Islet precursor cell (in vitro differentiated cells): ENCODE measurements at regions not wholly inside any gene's neighbourhood (a gene's known extent, or its start where the extent isn't known, plus 50 kb on each side); places are given as distances from the start of the nearest gene placed in this dataset.
A peak's percentile ranks its signal among the peaks of the same experiment; 100 is the strongest.

Experiments
- DNase-seq: peaks from one replicate; pipeline ENCODE4 v3.0.0-alpha.2; 2018

DNA sequence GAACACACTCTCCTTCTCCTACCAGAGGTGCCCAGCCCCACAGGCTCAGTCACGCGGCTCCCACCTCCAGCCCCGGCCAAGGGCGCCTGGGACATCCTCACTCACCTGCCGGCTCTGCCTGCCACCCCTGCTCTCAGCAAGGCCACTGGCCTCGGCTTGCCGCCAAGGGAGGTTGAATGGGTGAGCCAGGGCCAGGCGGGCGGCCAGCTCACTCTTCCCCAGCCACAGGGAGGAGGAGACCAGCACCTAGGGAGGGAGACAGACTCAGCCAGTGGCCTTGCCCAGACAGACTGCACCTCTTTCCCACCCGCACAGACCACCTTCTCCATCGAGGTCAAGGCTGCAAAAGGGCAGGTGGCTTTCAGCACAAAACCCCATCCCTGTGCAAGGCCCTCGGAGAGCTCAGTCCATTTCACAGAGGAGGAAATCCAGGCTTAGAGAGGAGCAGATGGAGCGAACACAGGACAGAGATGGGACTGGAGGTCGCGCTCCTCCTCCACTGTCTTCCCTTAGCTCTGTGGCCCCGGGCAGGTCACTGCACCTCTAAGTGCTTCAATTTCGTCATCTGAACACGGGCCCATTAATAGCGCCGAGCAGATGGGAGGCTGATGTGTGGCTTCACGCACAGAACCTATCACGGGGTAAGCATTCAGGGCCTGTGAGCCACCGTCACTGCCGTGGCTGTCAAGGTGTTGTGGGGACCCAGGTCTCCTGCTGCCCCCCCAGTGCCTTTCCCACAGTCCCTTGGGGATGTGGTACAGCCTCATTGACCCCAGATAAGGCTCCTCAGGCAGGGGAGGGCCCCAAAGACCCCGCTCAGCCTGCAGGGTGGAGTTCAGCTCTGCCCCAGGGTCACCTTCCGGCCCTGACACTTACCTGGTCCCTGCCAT is 56.1 kb downstream of the RMI2 start:
- peak; percentile 60 for DNase-seq

DNA sequence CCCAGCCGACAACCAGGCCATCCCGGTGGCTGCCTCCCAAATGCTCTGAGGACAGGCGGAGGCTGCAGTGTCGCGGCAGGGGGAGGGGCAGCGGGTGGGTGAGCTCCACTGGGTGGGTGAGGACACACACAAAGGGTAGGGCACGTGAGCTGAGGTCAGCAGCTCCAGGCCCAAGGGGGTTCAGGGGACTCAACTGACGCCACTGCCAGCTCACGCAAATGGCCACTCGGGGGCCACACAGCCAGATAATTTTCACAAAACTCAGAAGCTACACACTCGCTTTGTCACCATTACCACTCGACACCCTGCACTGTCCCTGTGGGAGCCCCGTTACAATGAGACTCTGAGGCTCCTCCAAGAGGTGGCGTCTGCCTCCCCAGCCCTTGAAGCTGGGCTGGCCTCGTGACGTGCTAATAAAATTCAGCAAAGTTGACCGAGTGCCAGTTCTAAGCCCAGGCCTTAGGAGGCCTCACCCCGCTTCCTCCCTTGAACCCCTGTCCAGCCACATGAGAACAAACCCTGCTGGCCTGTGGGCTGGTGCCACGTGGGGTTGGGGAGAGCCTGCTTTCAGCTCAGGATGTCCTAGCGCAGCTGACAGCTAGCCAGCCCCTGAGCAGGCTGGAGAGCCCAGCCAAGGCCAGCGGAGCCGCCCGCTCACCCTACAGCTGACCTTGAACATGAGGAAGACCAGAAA is 56.9 kb downstream of the RMI2 start:
- DNase-seq = no peak

DNA sequence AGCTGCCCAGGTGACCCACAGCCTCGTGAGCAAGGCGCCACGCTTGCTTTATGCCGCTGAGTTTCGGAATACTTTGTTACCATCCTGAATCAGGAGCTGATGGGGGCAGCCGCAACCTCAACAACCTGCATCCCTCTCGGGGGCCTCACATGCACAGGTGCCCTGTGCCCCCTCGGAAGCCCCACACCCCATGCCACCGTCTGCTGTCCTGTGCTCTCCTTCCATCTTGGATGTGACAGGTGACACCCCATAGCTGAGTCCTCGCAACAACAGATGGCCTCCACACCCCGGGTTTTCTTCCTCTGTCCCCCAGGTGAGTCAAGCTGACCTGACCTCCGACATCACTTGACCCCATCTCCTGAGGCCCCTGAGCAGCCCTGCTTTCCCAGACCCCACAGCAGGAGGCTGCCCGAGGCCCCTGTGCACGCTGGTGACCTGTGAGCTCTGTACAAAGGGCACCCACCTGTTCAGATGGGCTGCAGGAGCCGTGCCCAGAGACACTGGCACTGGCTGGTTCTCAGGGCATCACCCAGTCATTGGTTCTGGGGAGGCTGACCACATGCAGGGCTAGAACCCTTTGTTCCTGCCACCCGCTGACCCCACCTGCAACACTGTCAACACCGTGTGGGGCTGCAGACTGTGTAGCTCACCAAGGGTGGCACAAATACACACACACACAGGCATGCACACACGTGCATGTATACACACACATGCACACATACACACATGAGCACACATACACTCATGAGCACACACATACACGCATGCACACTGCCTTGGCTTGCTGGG is 57.7 kb downstream of the RMI2 start:
- DNase-seq = peak; percentile 44

DNA sequence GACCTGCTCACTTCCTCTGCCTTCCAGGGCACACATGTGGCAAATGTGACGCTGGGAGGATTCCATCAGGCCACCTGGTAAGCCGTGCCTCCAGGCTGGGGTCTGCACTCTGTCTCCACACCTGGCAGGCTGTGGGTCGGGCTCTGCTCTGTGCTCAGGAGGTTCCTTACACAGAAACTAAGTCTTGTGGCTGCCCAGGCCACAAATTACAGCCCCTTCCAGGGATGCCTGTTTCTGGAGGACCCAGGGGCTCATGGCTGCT is 58.2 kb downstream of the RMI2 start:
- peak; percentile 54 for DNase-seq

DNA sequence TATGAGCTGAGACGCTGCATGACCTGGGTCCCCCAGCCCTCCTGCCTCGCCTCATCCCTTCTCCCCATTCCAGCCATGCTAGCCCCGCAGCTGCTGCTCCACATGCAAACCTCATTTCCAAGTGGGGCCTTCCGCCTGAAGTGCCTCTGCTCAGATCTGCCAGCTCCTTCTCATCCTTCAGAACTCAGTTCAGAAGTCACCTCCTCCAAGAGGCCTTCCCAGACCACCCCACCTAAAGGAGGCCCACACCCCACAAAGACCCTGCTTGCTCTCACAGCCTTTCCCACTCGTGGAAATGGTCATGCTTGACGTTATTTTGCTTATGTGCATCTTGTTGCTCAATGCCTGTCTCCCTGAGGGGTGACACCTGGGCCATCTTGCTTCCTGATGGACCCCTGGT is 58.7 kb downstream of the RMI2 start:
- no peak for DNase-seq

DNA sequence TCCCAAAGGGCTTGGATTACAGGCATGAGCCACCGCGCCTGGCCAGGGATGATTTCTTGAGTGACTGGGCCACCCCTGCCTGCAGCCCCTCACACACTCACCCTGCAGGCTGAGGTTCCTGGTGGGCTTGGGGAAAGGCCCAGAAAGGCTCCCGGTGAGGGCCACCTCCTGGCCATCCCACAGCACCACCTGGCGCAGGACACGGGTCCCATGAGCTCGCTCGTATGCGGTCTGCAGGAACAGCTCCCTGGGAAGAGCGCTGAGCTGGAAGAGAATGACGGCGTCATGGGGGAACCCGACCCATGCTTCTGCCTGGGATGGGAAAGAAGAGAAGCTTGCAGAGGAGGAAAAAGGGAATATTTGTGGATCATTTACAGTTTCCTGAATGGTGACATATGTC is 59.3 kb downstream of the RMI2 start:
- DNase-seq = no peak

DNA sequence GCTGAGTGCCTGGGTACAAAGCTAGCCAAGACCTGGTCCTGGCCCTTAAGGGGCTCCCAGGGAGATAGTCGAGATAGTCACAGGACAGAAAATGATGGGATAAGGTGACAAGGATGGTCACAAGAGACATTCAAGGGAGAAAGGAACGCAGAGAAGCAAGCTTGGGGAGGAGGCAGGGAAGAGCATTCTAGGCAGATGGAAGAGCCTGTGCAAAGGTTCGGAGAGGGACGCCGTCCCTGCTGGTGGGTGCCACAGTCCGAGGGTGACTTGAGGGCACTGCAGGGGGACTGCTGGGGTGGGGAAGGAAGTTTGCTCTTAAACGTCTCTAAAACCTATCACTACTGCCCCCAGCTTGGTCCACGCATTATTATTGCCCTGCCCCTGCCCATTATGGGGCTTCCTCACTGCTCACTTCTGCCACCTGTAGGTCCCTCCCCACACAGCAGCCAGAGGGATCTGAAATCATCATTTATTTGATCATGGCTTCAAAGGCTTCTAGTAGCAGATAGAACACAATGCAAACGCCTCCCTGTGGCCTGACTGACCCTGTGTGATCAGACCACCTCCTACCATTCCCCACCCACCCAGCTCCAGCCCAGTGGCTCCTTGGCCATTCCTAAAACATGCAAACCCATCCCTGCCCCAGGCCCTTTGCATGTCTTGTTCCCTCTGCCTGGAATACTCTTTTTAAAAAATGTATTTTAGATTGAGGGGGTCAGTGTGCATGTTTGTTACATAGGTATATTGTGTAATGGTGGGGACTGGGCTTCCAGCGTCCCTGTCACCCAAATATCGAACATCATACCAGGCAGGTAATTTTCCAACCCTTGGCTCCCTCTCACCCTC is 60.3 kb downstream of the RMI2 start:
- DNase-seq = peak; percentile 72

DNA sequence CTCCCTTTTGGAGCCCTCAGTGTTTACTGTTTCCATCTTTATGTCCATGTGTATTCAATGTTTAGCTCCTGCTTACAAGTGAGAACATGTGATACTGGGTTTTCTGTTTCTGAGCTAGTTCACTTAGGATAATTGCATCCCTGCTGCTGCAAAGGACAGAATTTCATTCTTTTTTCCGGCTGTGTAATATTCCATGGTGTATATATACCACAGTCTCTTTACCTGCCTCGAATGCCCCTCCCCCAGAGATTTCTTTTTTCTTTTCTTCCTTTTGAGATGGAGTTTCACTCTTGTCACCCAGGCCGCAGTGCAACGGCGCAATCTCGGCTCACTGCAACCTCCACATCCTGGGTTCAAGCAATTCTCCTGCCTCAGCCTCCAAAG is 60.9 kb downstream of the RMI2 start:
- DNase-seq = no peak

DNA sequence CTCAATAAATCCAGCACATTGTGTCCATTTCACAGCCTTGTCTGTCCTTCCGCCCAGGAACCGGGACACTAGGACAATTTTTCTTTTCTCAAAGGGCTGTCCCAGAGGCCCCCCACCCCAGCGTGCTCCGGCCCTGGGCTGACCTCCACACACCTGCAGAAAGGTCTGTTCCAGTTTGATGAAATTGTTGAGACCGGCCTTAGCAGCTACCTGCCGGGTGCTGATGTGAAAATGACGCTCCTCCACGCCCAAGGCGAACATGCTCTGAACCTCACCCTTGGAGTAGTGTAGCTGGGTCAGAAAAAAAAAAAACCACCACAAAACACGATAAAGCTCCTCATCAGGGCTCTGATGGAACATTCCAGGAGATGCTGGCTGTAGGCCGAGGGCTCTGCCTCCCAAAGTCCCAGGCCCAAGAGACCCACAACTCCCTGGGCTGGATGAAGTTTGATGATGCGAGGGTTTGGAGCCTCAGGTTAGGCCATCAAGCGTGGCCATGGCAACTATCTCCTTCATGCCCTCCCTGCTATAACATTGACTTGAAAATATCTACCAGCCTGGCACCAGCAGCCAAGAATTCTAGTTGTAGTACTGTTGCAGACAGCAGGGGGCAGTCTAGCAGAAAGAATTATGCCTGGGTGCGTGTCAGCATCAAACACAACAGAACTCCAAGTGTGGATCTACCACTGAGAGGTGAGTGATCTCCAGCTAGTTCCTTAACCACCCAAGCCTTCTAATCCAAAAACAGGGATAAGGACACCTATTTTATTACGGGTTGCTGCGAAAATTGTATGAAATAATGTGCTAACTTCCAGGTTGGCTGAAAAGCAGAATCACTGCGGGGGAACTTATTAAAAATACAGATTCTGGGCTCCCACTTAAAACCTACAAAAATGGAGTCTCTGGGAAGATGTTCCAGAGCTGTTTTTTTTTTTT is 62.1 kb downstream of the RMI2 start:
- DNase-seq = peak; percentile 83

DNA sequence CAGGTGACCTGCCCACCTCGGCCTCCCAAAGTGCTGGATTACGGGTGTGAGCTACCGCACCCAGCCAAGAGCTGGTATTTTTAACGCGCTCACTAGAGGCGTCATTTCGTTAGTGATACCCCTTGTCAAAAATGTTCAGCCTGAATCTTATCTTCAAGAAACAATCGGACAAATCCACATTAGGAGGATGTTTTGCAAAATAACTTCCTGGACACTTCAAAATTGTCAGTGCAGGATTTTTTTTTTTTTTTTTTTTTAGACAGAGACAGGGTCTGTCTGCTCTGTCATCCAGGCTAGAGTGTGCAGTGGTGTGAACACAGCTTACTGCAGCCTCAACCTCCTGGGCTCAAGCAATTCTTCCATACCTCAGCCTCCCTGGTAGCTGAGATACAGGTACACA is 63.0 kb downstream of the RMI2 start:
- DNase-seq = no peak

DNA sequence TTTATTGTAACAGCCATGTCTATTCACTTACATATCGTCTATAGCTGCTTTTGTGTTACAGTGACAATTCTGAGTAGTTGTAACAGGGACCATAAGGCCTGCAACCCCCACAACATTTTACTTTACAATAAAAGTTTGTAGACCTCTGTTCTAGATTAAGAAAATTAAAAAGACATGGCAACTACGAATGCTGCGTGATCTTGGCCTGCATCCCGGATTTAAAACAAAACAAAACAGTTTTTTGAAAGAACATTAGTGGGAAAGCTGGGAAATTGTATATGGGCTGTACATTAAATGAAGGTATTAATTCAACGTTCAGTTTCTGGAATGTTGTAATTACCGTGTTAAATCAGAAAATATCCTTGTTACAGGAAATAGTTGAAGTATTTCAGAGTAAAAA is 64.1 kb downstream of the RMI2 start:
- no peak for DNase-seq

DNA sequence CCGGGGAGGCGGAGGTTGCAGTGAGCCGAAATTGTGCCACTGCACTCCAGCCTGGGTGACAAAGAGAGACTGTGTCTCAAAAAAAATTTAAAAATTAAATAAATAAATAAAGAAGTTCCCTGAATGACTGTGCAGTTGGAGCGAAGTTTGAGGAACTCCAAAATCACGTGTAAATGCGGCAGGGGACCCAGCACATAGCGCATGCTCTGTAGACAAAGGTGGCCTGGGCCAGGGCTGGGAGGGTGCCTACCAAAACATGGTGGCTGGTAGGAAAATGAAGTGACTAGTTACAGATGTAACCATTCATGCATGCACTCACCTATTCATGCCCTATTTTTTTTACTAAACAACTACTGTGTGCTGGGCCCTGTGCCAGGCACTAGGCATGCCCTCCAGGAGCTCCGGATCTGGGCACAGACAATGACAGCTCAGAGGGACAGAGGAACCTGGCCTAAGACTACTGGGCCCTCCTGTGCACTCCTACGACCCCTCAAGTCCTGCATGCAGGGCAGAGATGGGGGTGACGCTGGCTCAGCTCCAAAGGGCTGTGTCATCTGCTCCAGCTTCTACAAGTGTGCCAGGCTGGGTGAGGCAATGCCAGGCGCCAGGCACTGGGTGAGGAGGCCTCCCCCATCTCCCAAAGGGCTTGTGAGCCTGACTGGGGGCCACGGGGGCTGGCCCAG is 65.3 kb downstream of the RMI2 start:
- no peak for DNase-seq

DNA sequence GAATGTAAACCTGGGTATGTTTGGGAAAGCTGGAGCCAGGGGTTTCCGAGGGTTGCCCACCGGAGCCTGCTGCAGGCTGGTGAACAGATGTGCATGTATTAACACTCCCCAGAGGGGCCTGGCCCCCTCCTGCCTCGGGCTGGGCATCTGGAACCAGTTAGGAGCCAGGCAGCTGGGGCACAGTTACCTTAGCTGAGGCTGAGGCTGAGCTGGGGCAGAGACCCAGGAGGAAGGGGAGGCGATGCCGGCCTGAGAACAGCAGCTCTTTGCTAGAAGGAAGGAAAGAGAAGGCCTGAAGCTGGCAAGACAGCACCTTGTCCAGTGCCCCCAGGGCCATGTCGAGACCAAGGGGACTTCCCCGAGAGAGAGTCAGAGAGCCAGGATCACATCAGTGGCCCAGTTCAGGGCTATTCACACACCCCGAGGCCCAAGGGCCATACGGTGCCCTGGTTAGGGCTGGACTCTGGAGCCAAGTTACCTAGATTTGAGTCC is 65.8 kb downstream of the RMI2 start:
- no peak for DNase-seq

DNA sequence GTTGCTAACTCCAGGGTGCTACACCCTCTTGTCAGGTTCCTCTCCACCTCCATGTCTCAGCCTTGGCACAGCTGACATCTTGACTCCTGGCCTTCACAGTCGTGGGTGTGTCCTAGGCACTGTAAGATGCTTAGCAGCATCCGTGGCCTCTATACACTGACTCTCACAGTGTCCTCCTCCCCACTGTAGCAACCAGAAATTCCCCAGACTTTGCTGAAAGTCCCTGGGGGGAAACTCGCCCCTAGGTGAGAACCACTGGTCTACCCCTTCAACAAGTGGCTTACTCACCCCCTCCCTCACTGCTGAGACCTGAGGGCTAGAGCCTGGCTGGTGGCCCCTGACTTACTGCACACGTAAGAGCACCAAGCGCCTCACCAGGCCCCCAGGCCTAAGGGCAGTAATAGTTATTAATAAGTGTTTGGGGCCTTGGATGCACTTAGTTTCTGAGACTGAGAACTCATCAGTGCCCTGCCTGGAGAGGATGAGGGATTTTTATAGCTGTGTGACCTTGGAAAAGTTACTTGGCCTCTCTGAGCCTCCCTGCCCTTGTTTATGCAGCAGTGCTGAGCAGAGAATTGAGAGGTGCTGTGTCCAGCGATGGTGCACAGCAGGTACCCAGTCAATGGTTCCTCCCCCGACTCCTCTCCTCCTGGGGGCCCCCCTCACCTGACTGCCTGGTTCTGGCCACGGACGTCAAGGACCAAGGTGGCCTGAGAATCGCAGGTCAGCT is 67.1 kb downstream of the RMI2 start:
- DNase-seq = no peak

DNA sequence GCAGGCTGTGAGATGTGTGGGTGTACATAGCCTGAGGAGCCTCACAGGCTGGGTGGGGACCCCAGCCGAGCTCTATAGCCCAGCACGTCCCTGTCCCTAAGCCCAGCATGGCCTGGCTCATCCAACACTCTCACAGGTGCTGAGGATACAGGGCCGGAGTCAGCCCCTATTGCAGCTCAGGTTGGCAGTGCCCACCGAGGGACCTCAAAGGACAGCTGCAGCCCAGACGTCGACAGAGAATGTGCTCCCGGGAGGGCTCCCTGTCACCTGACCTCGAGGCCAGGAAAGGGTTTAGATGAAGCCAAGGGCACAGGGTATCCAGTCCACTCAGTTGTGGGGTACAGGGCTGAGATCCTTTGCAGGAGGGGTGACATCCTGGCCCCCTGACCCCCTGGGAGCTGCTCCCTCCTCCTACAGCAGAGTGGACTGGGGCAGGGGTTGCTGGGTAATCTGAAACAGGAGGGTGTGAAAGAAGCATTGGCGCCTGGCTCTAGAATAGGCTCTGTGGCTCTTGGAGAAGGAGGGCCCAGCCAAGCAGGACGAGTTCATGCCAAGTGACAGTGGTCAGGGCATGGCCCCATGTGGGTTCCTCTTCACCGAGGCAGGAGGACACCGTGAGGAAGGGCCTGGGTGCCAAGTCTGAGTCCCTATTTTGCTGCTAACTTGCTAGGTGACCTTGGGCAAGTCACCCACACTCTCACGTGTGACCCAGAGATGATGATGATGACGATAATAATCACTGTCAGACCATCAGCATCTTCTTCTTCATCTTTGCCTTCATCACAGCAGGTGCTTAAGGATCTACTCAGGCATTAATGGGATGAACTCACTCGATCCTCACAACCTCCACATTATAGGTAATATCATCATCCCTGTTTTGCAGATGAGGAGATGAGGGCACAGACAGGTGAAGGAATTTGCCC is 68.0 kb downstream of the RMI2 start:
- no peak for DNase-seq

DNA sequence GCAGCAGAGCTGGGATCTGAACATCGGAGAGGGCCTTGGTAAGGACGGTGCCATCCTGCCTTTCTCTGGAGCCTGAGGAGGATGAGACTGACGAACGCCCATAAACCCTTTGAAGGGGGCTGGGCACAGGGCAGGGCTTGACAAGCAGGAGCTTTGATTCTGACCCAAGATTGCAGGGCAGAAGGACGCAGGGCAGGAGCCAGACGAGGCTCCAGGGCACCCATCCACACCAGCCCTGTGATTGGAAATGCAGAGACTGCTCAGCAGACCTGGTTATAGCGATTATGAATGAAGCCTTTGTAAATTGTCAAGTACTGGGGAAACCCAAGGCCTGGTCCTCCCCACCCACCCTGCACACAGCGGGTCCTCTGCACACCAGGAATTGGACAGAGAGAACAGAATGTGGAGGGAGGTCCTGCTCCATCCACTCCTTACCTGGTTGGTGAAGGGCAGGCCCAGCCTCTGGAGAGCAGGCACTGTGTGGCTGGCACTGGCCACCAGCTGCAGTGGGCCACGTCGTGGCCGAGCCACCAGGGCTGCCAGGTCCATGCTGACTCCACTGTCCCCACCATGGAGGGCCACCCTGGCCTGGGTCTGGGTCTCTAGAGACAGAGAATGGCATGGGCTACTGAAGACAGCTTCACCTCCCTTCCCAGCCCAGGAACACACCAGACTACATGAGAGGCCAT is 68.8 kb downstream of the RMI2 start:
- DNase-seq = no peak

DNA sequence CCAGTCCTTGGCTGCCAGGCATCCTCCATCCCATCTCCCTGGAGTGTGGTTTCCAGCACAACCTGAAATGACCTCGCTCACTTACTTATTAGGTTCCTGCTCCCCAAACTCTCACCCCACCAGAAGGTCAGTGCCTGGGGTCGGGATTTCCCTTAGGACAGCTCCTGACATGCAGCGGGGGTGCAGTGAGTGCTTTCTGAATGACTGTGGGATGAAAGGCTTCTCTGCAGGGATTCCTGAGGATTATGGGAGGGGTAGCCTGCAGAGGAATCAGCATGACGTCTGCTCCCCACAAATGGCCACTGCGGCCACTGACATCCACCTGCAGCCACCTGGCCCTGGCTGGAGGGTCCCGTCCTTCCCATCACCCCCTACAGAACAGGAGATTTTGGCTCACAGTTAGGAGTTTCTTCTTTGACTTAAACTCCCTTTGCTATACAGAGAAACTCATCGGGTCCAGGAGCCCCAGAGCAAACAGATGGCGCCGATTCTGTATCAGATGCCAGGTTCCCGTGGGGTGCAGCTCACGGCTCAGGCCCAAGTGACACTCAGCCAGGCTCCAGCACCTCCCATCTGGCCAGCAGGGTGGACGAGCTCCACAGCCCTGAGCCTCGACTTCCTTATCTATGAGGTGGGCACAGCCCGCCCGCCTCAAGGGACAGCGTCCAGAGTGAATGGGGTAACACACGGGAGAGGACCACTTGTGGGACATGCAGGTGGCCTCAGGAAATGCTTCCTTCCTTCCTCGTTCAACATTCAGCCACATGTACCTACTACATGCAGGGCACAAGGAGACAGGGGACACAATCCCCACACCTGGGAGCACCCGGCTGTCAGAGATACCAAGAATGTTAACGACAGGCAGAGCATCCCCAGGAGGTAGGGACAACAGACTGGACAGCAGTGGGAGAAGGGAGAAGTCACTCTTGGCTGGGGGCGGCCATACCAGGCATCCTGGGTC is 69.8 kb downstream of the RMI2 start:
- DNase-seq = no peak
